Mesodermal cell (in vitro differentiated cells): ENCODE measurements at regions not wholly inside any gene's neighbourhood (a gene's known extent, or its start where the extent isn't known, plus 50 kb on each side); places are given as distances from the start of the nearest gene placed in this dataset.
A peak's percentile ranks its signal among the peaks of the same experiment; 100 is the strongest.
"Not testable (repeated sequence)": the region's sequence is repeated elsewhere in the genome, so short reads cannot be mapped to it uniquely, and the experiment has no call there.

Experiments
- H3K27ac ChIP-seq: 2 replicates; pipeline ENCODE4 v1.7.0; 2013; ENCODE audit warnings: mild to moderate bottlenecking, low read depth, low read length, moderate library complexity; ENCODE audit not compliant: severe bottlenecking
- H3K36me3 ChIP-seq: 2 replicates; pipeline ENCODE4 v1.7.1; 2013; ENCODE audit warnings: mild to moderate bottlenecking, low read length, moderate library complexity; ENCODE audit not compliant: control insufficient read depth, insufficient read depth
- H3K4me1 ChIP-seq: one replicate; pipeline ENCODE4 v1.7.1; 2013; ENCODE audit warnings: mild to moderate bottlenecking, low read length; ENCODE audit not compliant: insufficient read depth, control insufficient read depth, poor library complexity, severe bottlenecking
- H3K4me3 ChIP-seq: 2 replicates; pipeline ENCODE4 v1.7.0; 2013; ENCODE audit warnings: low read length, control low read depth, mild to moderate bottlenecking; ENCODE audit not compliant: insufficient read depth, poor library complexity, severe bottlenecking; ENCODE audit errors: extremely low read depth
- H3K9me3 ChIP-seq: 2 replicates; pipeline ENCODE4 v1.7.1; 2013; ENCODE audit warnings: mild to moderate bottlenecking, low read length, moderate library complexity; ENCODE audit not compliant: control insufficient read depth
- WGBS, 2 experiments: methylation state at CpG; one replicate each; pipeline ENCODE4 v1.1.5; 2013; ENCODE audit warnings: missing lambda C conversion rate in 2 of 2; ENCODE audit not compliant: insufficient coverage in 2 of 2; 5-methylcytosine and 5-hydroxymethylcytosine counted together

GRCh38 chr20:58579819-58580473 lies 64.7 kb upstream of the APCDD1L start:
- Histone ChIP-seq H3K36me3 (no peaks in the 10 kb centered on the region), H3K4me1 (no peaks in the 10 kb centered on the region), H3K27ac (no peak overlapping the region), H3K4me3 (no peak overlapping the region), H3K9me3 (peaks cover 3% of the 10 kb centered on the region)
- 94 to 96% methylated on average over 11 to 14 of the region's 23 CpGs for WGBS, 2 experiments

GRCh38 chr20:58579069-58579818 lies 64.0 kb upstream of the APCDD1L start:
- Histone ChIP-seq H3K27ac (no peak overlapping the region), H3K4me3 (no peak overlapping the region), H3K9me3 (peaks cover 3% of the 10 kb centered on the region), H3K36me3 (no peaks in the 10 kb centered on the region), H3K4me1 (no peaks in the 10 kb centered on the region)
- WGBS, 2 experiments: 89 to 91% methylated on average over 13 to 14 of the region's 15 CpGs

- Histone ChIP-seq H3K36me3 (no peaks in the 10 kb centered on the region), H3K4me1 (no peaks in the 10 kb centered on the region), H3K9me3 (peaks cover 3% of the 10 kb centered on the region), H3K4me3 (no peak overlapping the region), H3K27ac (no peak overlapping the region)
- WGBS, 2 experiments: 74 to 84% methylated on average over 20 to 23 of the region's 23 CpGs
Observed at GRCh38 chr20:58577871-58578598, 62.8 kb upstream of the APCDD1L start.

GRCh38 chr20:58577139-58577806 lies 62.1 kb upstream of the APCDD1L start:
- H3K4me3 ChIP-seq: no peak overlapping the region
- H3K27ac ChIP-seq: no peak overlapping the region
- H3K4me1 ChIP-seq: no peaks in the 10 kb centered on the region
- WGBS, 2 experiments: 92 to 94% methylated on average over 11 to 12 of the region's 13 CpGs
- H3K9me3 ChIP-seq: peaks cover under 1% of the 10 kb centered on the region
- H3K36me3 ChIP-seq: no peaks in the 10 kb centered on the region

- Histone ChIP-seq H3K9me3 (no peaks in the 10 kb centered on the region), H3K27ac (no peak overlapping the region), H3K4me1 (peaks cover 3% of the 10 kb centered on the region), H3K4me3 (no peak overlapping the region), H3K36me3 (no peaks in the 10 kb centered on the region)
- WGBS, 2 experiments: 92% methylated on average over 8 to 9 of the region's 9 CpGs
Observed at GRCh38 chr20:58576603-58576970, 61.4 kb upstream of the APCDD1L start.

- Histone ChIP-seq H3K9me3 (no peaks in the 10 kb centered on the region), H3K27ac (no peak overlapping the region), H3K4me3 (no peak overlapping the region), H3K36me3 (no peaks in the 10 kb centered on the region), H3K4me1 (peaks cover 7% of the 10 kb centered on the region)
- 92 to 94% methylated on average over 19 to 21 of the region's 24 CpGs for WGBS, 2 experiments
Observed at GRCh38 chr20:58575776-58576602, 60.8 kb upstream of the APCDD1L start.

- Histone ChIP-seq H3K4me1 (peaks cover 7% of the 10 kb centered on the region), H3K4me3 (no peak overlapping the region), H3K27ac (no peak overlapping the region), H3K36me3 (no peaks in the 10 kb centered on the region), H3K9me3 (no peaks in the 10 kb centered on the region)
- WGBS, 2 experiments: no CpG with 5 or more reads among the region's 1 CpG
Observed at GRCh38 chr20:58574469-58574868, 59.3 kb upstream of the APCDD1L start.

- H3K36me3 ChIP-seq: no peaks in the 10 kb centered on the region
- 88 to 97% methylated on average over 2 to 4 of the region's 4 CpGs for WGBS, 2 experiments
- H3K9me3 ChIP-seq: no peaks in the 10 kb centered on the region
- no peak overlapping the region for H3K27ac ChIP-seq
- peaks cover 7% of the 10 kb centered on the region for H3K4me1 ChIP-seq
- H3K4me3 ChIP-seq: no peak overlapping the region
Observed at GRCh38 chr20:58573986-58574385, 58.8 kb upstream of the APCDD1L start.

GRCh38 chr20:58573257-58573656 lies 58.1 kb upstream of the APCDD1L start:
- peaks cover 7% of the 10 kb centered on the region for H3K4me1 ChIP-seq
- no peaks in the 10 kb centered on the region for H3K9me3 ChIP-seq
- no peak overlapping the region for H3K27ac ChIP-seq
- H3K36me3 ChIP-seq: no peaks in the 10 kb centered on the region
- no peak overlapping the region for H3K4me3 ChIP-seq
- WGBS, 2 experiments: 93 to 95% methylated on average over 7 to 8 of the region's 9 CpGs

- not testable (repeated sequence) for H3K4me3 ChIP-seq, H3K4me1 ChIP-seq, H3K9me3 ChIP-seq, H3K36me3 ChIP-seq
- 86 to 92% methylated on average over 2 of the region's 4 CpGs for WGBS, 2 experiments
- peak overlapping the region; percentile 79 for H3K27ac ChIP-seq
Observed at GRCh38 chr20:58572428-58572763, 57.2 kb upstream of the APCDD1L start.
